Uterus (tissue), 2 donors: ENCODE measurements at regions not wholly inside any gene's neighbourhood (a gene's known extent, or its start where the extent isn't known, plus 50 kb on each side); places are given as distances from the start of the nearest gene placed in this dataset.

Source experiments
- CTCF ChIP-seq, 4 experiments: fragments of 200-600 bp in 2 of 4; fragments of 450-650 bp in 2 of 4; sonication (generic) in 2 of 4; IDR thresholded peaks; one replicate each; pipeline ENCODE4 v1.5.1; 2016 to 2019; ENCODE audit warnings: antibody characterized with exemption in 4 of 4, mild to moderate bottlenecking in 2 of 4, moderate library complexity in 1 of 4
- POLR2A ChIP-seq, 2 donors: fragments of 450-650 bp; IDR thresholded peaks; one replicate each; pipeline ENCODE4 v1.6.1; 2016; ENCODE audit warnings: antibody characterized with exemption in 2 of 2, mild to moderate bottlenecking in 1 of 2, moderate library complexity in 1 of 2

GRCh38 chr16:79336437-79337229, 263.9 kb downstream of the MAF start:
- TF ChIP-seq CTCF (IDR thresholded peaks at IDR 0.05): no peak
- no peak for TF ChIP-seq POLR2A (IDR thresholded peaks at IDR 0.05)
